ENCODE measurements at regions not wholly inside any gene's neighbourhood (a gene's known extent, or its start where the extent isn't known, plus 50 kb on each side); places are given as distances from the start of the nearest gene placed in this dataset.

DNA sequence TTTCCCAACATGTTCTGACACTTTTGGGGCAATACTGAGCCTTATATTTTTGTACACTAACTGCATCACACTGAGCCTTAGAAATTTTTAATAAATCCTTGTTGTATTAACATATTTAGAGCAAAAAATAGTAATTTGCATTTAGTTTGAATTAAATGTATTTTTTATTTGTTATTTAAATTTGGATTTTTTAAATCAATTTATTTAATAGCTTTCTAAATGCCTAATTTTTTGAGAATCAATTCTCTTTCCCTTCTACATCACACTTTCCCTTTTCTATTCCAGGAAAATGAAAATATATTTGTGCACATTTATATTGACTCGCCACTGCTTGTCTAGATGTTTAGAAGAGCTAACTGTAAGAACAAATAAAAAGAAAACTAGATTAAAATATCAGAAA, 414.6 kb upstream of the POM121L12 start:
- Histone ChIP-seq H3K4me3 (ENCODE audit: control insufficient read depth in 1 of 2, extremely low read depth in 1 of 2, low read length in 1 of 2) (no peak overlapping the region), H3K4me1 (ENCODE audit: control insufficient read depth in 1 of 2, extremely low read depth in 1 of 2, insufficient read depth in 2 of 2, low read length in 2 of 2) (no peaks in the 10 kb centered on the region), H3K9me3 (no peaks in the 10 kb centered on the region), H3K36me3 (ENCODE audit: control insufficient read depth in 2 of 2, extremely low read depth in 1 of 2, insufficient read depth in 1 of 2, low read length in 1 of 2) (no peaks in the 10 kb centered on the region), H3K27me3 (replicated peaks in 1 of 2; ENCODE audit: control insufficient read depth in 2 of 2, extremely low read depth in 1 of 2, insufficient read depth in 2 of 2, low read length in 1 of 2) (no peaks in the 10 kb centered on the region), H3K27ac (ENCODE audit: low read length) (no peak overlapping the region)
- DNase-seq, result no peak
- Mint-ChIP-seq H3K4me1 (no peaks in the 10 kb centered on the region), H3K36me3 (no peaks in the 10 kb centered on the region), H3K27me3 (no peaks in the 10 kb centered on the region), H3K4me3 (no peak overlapping the region), H3K27ac (no peak overlapping the region), H3K9me3 (peaks cover 4 to 20% (median 8%) of the 10 kb centered on the region in 3 donors)
- ChIA-PET POLR2A (no interaction called here), CTCF (no interaction called here)
- no CpG with 5 or more reads among the region's 1 CpG for WGBS (ENCODE audit: insufficient coverage)
- no peak for ATAC-seq (replicated peaks in 1 of 4)

GRCh38 chr7:52616552-52616951, 418.9 kb upstream of the POM121L12 start:
- CTCF ChIA-PET, result no interaction called here
- WGBS (ENCODE audit: insufficient coverage), result no CpG with 5 or more reads among the region's 2 CpGs
- Mint-ChIP-seq H3K4me3 (no peak overlapping the region), H3K36me3 (no peaks in the 10 kb centered on the region), H3K27ac (no peak overlapping the region), H3K9me3 (peaks cover 9 to 23% (median 20%) of the 10 kb centered on the region in 3 donors), H3K27me3 (no peaks in the 10 kb centered on the region), H3K4me1 (no peaks in the 10 kb centered on the region)
- H3K4me3 ChIP-seq (ENCODE audit: control insufficient read depth in 1 of 2, extremely low read depth in 1 of 2, low read length in 1 of 2), result no peak overlapping the region
- H3K9me3 ChIP-seq, result no peaks in the 10 kb centered on the region
- ATAC-seq (replicated peaks in 1 of 4), result no peak
- no peak for DNase-seq
- H3K27me3 ChIP-seq (replicated peaks in 1 of 2; ENCODE audit: control insufficient read depth in 2 of 2, extremely low read depth in 1 of 2, insufficient read depth in 2 of 2, low read length in 1 of 2), result no peaks in the 10 kb centered on the region
- no peaks in the 10 kb centered on the region for H3K36me3 ChIP-seq (ENCODE audit: control insufficient read depth in 2 of 2, extremely low read depth in 1 of 2, insufficient read depth in 1 of 2, low read length in 1 of 2)
- H3K27ac ChIP-seq (ENCODE audit: low read length), result no peak overlapping the region
- no peaks in the 10 kb centered on the region for H3K4me1 ChIP-seq (ENCODE audit: control insufficient read depth in 1 of 2, extremely low read depth in 1 of 2, insufficient read depth in 2 of 2, low read length in 2 of 2)
- POLR2A ChIA-PET, result no interaction called here

DNA sequence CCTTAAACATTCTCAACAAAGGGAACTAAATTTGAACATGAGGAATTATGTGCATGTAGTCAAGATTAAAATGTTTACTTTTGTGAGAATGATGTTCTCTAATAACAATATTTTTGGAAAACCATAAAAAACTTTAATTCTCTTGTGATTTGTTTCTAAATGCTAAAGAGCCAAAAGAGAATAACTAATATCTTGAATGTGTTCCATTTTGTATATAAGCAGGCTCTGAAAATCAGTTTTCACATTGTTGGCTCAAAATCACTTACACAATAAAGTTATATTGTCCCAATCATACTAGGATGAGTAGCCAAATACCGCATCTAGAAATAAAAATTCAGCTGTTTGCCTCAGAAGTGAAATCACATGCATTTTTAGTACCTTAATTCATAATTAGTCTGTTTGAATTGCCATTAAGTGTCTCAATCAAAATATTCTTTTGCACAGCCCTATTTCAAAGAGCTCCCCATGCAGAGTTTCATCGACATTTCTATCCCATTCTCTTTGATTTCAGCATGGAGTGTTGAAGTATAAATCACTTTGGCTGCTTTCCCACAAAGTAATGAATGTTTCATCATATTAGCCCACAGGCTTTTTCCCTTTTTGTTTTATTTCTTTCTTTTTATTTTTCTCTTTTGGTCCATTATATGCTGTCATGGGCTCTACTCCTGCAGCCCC, 420.3 kb upstream of the POM121L12 start:
- Mint-ChIP-seq H3K27me3 (no peaks in the 10 kb centered on the region), H3K4me3 (no peak overlapping the region), H3K4me1 (no peaks in the 10 kb centered on the region), H3K27ac (no peak overlapping the region), H3K9me3 (peaks cover 15 to 31% (median 28%) of the 10 kb centered on the region in 3 donors), H3K36me3 (no peaks in the 10 kb centered on the region)
- Histone ChIP-seq H3K4me1 (ENCODE audit: control insufficient read depth in 1 of 2, extremely low read depth in 1 of 2, insufficient read depth in 2 of 2, low read length in 2 of 2) (no peaks in the 10 kb centered on the region), H3K36me3 (ENCODE audit: control insufficient read depth in 2 of 2, extremely low read depth in 1 of 2, insufficient read depth in 1 of 2, low read length in 1 of 2) (no peaks in the 10 kb centered on the region), H3K27ac (ENCODE audit: low read length) (no peak overlapping the region), H3K4me3 (ENCODE audit: control insufficient read depth in 1 of 2, extremely low read depth in 1 of 2, low read length in 1 of 2) (no peak overlapping the region), H3K27me3 (replicated peaks in 1 of 2; ENCODE audit: control insufficient read depth in 2 of 2, extremely low read depth in 1 of 2, insufficient read depth in 2 of 2, low read length in 1 of 2) (no peaks in the 10 kb centered on the region), H3K9me3 (no peaks in the 10 kb centered on the region)
- WGBS (ENCODE audit: insufficient coverage), result no CpG with 5 or more reads among the region's 2 CpGs
- CTCF ChIA-PET, result no interaction called here
- no peak for ATAC-seq (replicated peaks in 1 of 4)
- DNase-seq, result no peak
- POLR2A ChIA-PET, result no interaction called here

- WGBS (ENCODE audit: insufficient coverage), result 91% methylated on average over 6 of the region's 6 CpGs
- H3K9me3 ChIP-seq, result no peaks in the 10 kb centered on the region
- ChIA-PET POLR2A (no interaction called here), CTCF (no interaction called here)
- no peaks in the 10 kb centered on the region for H3K27me3 ChIP-seq (replicated peaks in 1 of 2; ENCODE audit: control insufficient read depth in 2 of 2, extremely low read depth in 1 of 2, insufficient read depth in 2 of 2, low read length in 1 of 2)
- ATAC-seq (replicated peaks in 1 of 4) (no peak), DNase-seq (no peak)
- no peaks in the 10 kb centered on the region for H3K36me3 ChIP-seq (ENCODE audit: control insufficient read depth in 2 of 2, extremely low read depth in 1 of 2, insufficient read depth in 1 of 2, low read length in 1 of 2)
- Mint-ChIP-seq H3K4me3 (no peak overlapping the region), H3K27ac (no peak overlapping the region), H3K27me3 (no peaks in the 10 kb centered on the region), H3K4me1 (no peaks in the 10 kb centered on the region), H3K9me3 (peaks cover 14 to 44% (median 17%) of the 10 kb centered on the region in 3 donors), H3K36me3 (no peaks in the 10 kb centered on the region)
- H3K4me1 ChIP-seq (ENCODE audit: control insufficient read depth in 1 of 2, extremely low read depth in 1 of 2, insufficient read depth in 2 of 2, low read length in 2 of 2), result no peaks in the 10 kb centered on the region
- H3K4me3 ChIP-seq (ENCODE audit: control insufficient read depth in 1 of 2, extremely low read depth in 1 of 2, low read length in 1 of 2), result no peak overlapping the region
- no peak overlapping the region for H3K27ac ChIP-seq (ENCODE audit: low read length)
Observed at GRCh38 chr7:52609511-52609910, 425.9 kb upstream of the POM121L12 start.

DNA sequence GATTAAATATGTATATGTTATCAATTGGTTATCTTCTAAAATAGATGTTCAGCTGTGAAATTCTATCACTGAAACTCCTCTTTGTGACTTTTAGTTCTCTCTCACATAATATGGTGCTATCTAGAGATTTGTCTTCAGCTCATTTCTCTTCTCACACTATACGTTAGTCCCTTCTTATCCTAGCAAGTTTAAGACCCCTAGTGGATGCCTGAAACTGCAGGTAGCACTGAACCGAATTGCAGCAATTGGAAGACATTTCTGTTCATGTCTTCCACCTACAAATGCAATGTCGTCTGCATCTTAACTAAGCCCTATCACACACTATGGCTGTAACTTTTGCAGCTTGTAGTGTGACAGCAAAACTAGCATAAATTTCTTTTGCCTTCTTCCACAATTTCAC, 442.7 kb upstream of the POM121L12 start:
- no peaks in the 10 kb centered on the region for H3K9me3 ChIP-seq

GRCh38 chr7:52586704-52587103, 448.7 kb upstream of the POM121L12 start:
- POLR2A ChIA-PET, result no interaction called here

More for the DNA sequence above, 442.7 kb upstream of the POM121L12 start:
- Histone ChIP-seq H3K27ac (ENCODE audit: low read length) (no peak overlapping the region), H3K4me3 (ENCODE audit: control insufficient read depth in 1 of 2, extremely low read depth in 1 of 2, low read length in 1 of 2) (no peak overlapping the region), H3K27me3 (replicated peaks in 1 of 2; ENCODE audit: control insufficient read depth in 2 of 2, extremely low read depth in 1 of 2, insufficient read depth in 2 of 2, low read length in 1 of 2) (no peaks in the 10 kb centered on the region), H3K36me3 (ENCODE audit: control insufficient read depth in 2 of 2, extremely low read depth in 1 of 2, insufficient read depth in 1 of 2, low read length in 1 of 2) (no peaks in the 10 kb centered on the region), H3K4me1 (ENCODE audit: control insufficient read depth in 1 of 2, extremely low read depth in 1 of 2, insufficient read depth in 2 of 2, low read length in 2 of 2) (no peaks in the 10 kb centered on the region)
- H3K4me1 Mint-ChIP-seq, result no peaks in the 10 kb centered on the region
- no peaks in the 10 kb centered on the region for H3K27me3 Mint-ChIP-seq
- DNase-seq, result no peak
- no peak for ATAC-seq (replicated peaks in 1 of 4)
- POLR2A ChIA-PET, result no interaction called here
- H3K27ac Mint-ChIP-seq, result no peak overlapping the region
- CTCF ChIA-PET, result no interaction called here
- H3K4me3 Mint-ChIP-seq, result no peak overlapping the region
- H3K36me3 Mint-ChIP-seq, result no peaks in the 10 kb centered on the region
- 46% methylated on average over 2 of the region's 3 CpGs for WGBS (ENCODE audit: insufficient coverage)
- H3K9me3 Mint-ChIP-seq, result peaks cover 11 to 29% (median 15%) of the 10 kb centered on the region in 3 donors

GRCh38 chr7:52584041-52584440, 451.4 kb upstream of the POM121L12 start:
- no peak overlapping the region for H3K4me3 Mint-ChIP-seq
- Histone ChIP-seq H3K27ac (ENCODE audit: low read length) (no peak overlapping the region), H3K27me3 (replicated peaks in 1 of 2; ENCODE audit: control insufficient read depth in 2 of 2, extremely low read depth in 1 of 2, insufficient read depth in 2 of 2, low read length in 1 of 2) (no peaks in the 10 kb centered on the region), H3K9me3 (no peaks in the 10 kb centered on the region), H3K36me3 (ENCODE audit: control insufficient read depth in 2 of 2, extremely low read depth in 1 of 2, insufficient read depth in 1 of 2, low read length in 1 of 2) (no peaks in the 10 kb centered on the region), H3K4me1 (ENCODE audit: control insufficient read depth in 1 of 2, extremely low read depth in 1 of 2, insufficient read depth in 2 of 2, low read length in 2 of 2) (no peaks in the 10 kb centered on the region), H3K4me3 (ENCODE audit: control insufficient read depth in 1 of 2, extremely low read depth in 1 of 2, low read length in 1 of 2) (no peak overlapping the region)
- H3K9me3 Mint-ChIP-seq, result peaks cover under 1 to 34% (median 19%) of the 10 kb centered on the region in 3 donors
- no peaks in the 10 kb centered on the region for H3K36me3 Mint-ChIP-seq
- H3K4me1 Mint-ChIP-seq, result no peaks in the 10 kb centered on the region
- no CpG with 5 or more reads among the region's 2 CpGs for WGBS (ENCODE audit: insufficient coverage)
- H3K27ac Mint-ChIP-seq, result no peak overlapping the region
- no peaks in the 10 kb centered on the region for H3K27me3 Mint-ChIP-seq
- POLR2A ChIA-PET, result no interaction called here
- ATAC-seq (replicated peaks in 1 of 4) (no peak), DNase-seq (no peak)
- CTCF ChIA-PET, result no interaction called here

More at GRCh38 chr7:52586704-52587103, 448.7 kb upstream of the POM121L12 start:
- Histone ChIP-seq H3K4me3 (ENCODE audit: control insufficient read depth in 1 of 2, extremely low read depth in 1 of 2, low read length in 1 of 2) (no peak overlapping the region), H3K4me1 (ENCODE audit: control insufficient read depth in 1 of 2, extremely low read depth in 1 of 2, insufficient read depth in 2 of 2, low read length in 2 of 2) (no peaks in the 10 kb centered on the region), H3K36me3 (ENCODE audit: control insufficient read depth in 2 of 2, extremely low read depth in 1 of 2, insufficient read depth in 1 of 2, low read length in 1 of 2) (no peaks in the 10 kb centered on the region), H3K27ac (ENCODE audit: low read length) (no peak overlapping the region), H3K27me3 (replicated peaks in 1 of 2; ENCODE audit: control insufficient read depth in 2 of 2, extremely low read depth in 1 of 2, insufficient read depth in 2 of 2, low read length in 1 of 2) (no peaks in the 10 kb centered on the region), H3K9me3 (no peaks in the 10 kb centered on the region)
- CTCF ChIA-PET, result no interaction called here
- Mint-ChIP-seq H3K27ac (no peak overlapping the region), H3K27me3 (no peaks in the 10 kb centered on the region), H3K9me3 (peaks cover 2 to 38% (median 11%) of the 10 kb centered on the region in 3 donors), H3K4me1 (no peaks in the 10 kb centered on the region), H3K4me3 (no peak overlapping the region), H3K36me3 (no peaks in the 10 kb centered on the region)
- DNase-seq, result no peak
- no peak for ATAC-seq (replicated peaks in 1 of 4)
- 0% methylated on average over 1 of the region's 4 CpGs for WGBS (ENCODE audit: insufficient coverage)
